HL-60 (cell line): ENCODE measurements at regions not wholly inside any gene's neighbourhood (a gene's known extent, or its start where the extent isn't known, plus 50 kb on each side); places are given as distances from the start of the nearest gene placed in this dataset.

ENCODE experiments used
- CTCF ChIP-seq: IDR thresholded peaks from one replicate; pipeline ENCODE4 v1.5.1; 2011; ENCODE audit warnings: low read length, control low read depth, inconsistent platforms; ENCODE audit not compliant: insufficient read depth
- GABPA ChIP-seq: IDR thresholded peaks from 2 replicates; pipeline ENCODE4 v1.6.1; 2012; ENCODE audit warnings: low read depth
- POLR2AphosphoS5 ChIP-seq: IDR thresholded peaks from 2 replicates; pipeline ENCODE4 v1.6.1; 2012; ENCODE audit warnings: low read depth
- REST ChIP-seq: IDR thresholded peaks from 2 replicates; pipeline ENCODE4 v1.6.1; 2012; ENCODE audit warnings: low read depth; ENCODE audit not compliant: insufficient replicate concordance
- SPI1 ChIP-seq: IDR thresholded peaks from 2 replicates; pipeline ENCODE4 v1.6.1; 2012; ENCODE audit warnings: low read depth, mild to moderate bottlenecking, borderline replicate concordance

GRCh38 chr3:170811515-170811914 lies 58.5 kb downstream of the RPL22L1 start:
- no peak for TF ChIP-seq CTCF
- TF ChIP-seq POLR2AphosphoS5, result no peak
- no peak for TF ChIP-seq GABPA
- TF ChIP-seq REST, result no peak
- TF ChIP-seq SPI1, result no peak
